H9 (cell line): ENCODE measurements at regions not wholly inside any gene's neighbourhood (a gene's known extent, or its start where the extent isn't known, plus 50 kb on each side); places are given as distances from the start of the nearest gene placed in this dataset.

Experiments used
- DNase-seq: peaks from one replicate; pipeline ENCODE4 v3.0.0-alpha.2; 2017
- H2AFZ ChIP-seq: one replicate; pipeline ENCODE4 v1.6.1; 2013; ENCODE audit warnings: mild to moderate bottlenecking, low read length, control low read depth, moderate library complexity
- H2AK5ac ChIP-seq: 2 replicates; pipeline ENCODE4 v1.6.1; 2013; ENCODE audit warnings: low read length, control low read depth, mixed read lengths; ENCODE audit not compliant: insufficient read length
- H2BK120ac ChIP-seq: one replicate; pipeline ENCODE4 v1.6.1; 2013; ENCODE audit warnings: low read depth, mild to moderate bottlenecking, low read length, control low read depth, inconsistent platforms; ENCODE audit not compliant: poor library complexity, severe bottlenecking
- H2BK12ac ChIP-seq: 2 replicates; pipeline ENCODE4 v1.6.1; 2013; ENCODE audit warnings: low read length, control low read depth, mixed read lengths, low read depth; ENCODE audit not compliant: insufficient read length
- H2BK15ac ChIP-seq: 2 replicates; pipeline ENCODE4 v1.6.1; 2013; ENCODE audit warnings: low read depth, low read length, control low read depth
- H2BK20ac ChIP-seq: one replicate; pipeline ENCODE4 v1.6.1; 2013; ENCODE audit warnings: low read depth, mild to moderate bottlenecking, low read length, control low read depth, inconsistent platforms; ENCODE audit not compliant: poor library complexity, severe bottlenecking
- H2BK5ac ChIP-seq: 2 replicates; pipeline ENCODE4 v1.6.1; 2013; ENCODE audit warnings: low read length, control low read depth, mixed read lengths; ENCODE audit not compliant: insufficient read length
- H3K14ac ChIP-seq: 2 replicates; pipeline ENCODE4 v1.6.1; 2013; ENCODE audit warnings: low read length, control low read depth; ENCODE audit not compliant: insufficient read depth
- H3K18ac ChIP-seq: 2 replicates; pipeline ENCODE4 v1.6.1; 2013; ENCODE audit warnings: low read depth, mild to moderate bottlenecking, mixed read lengths, low read length, control low read depth; ENCODE audit not compliant: insufficient read length
- H3K23ac ChIP-seq: 2 replicates; pipeline ENCODE4 v1.6.1; 2013; ENCODE audit warnings: low read length, control low read depth, mixed read lengths, low read depth; ENCODE audit not compliant: insufficient read length
- H3K23me2 ChIP-seq: 2 replicates; pipeline ENCODE4 v1.6.1; 2013; ENCODE audit warnings: low read depth, mild to moderate bottlenecking, mixed read lengths, low read length, control low read depth; ENCODE audit not compliant: insufficient read length, poor library complexity, severe bottlenecking
- H3K27ac ChIP-seq: 2 replicates; pipeline ENCODE4 v1.5.1; 2013; ENCODE audit warnings: low read length, control low read depth, mixed read lengths, low read depth; ENCODE audit not compliant: insufficient read length
- H3K27me3 ChIP-seq: 2 replicates; pipeline ENCODE4 v1.6.1; 2013; ENCODE audit warnings: low read length, control low read depth, inconsistent platforms; ENCODE audit not compliant: insufficient read depth
- H3K4ac ChIP-seq: 2 replicates; pipeline ENCODE4 v1.6.1; 2013; ENCODE audit warnings: low read depth, mild to moderate bottlenecking, control low read depth, inconsistent platforms, low read length, moderate library complexity
- H3K4me1 ChIP-seq: 2 replicates; pipeline ENCODE4 v1.6.1; 2013; ENCODE audit warnings: low read length, control low read depth, inconsistent platforms; ENCODE audit not compliant: insufficient read depth
- H3K4me2 ChIP-seq: 2 replicates; pipeline ENCODE4 v1.6.1; 2013; ENCODE audit warnings: low read length, control low read depth, mixed read lengths; ENCODE audit not compliant: insufficient read length, insufficient read depth
- H3K56ac ChIP-seq: 2 replicates; pipeline ENCODE4 v1.6.1; 2013; ENCODE audit warnings: low read depth, mild to moderate bottlenecking, mixed read lengths, low read length, control low read depth; ENCODE audit not compliant: insufficient read length
- H3K79me1 ChIP-seq: 2 replicates; pipeline ENCODE4 v1.6.1; 2013; ENCODE audit warnings: low read depth, mild to moderate bottlenecking, moderate library complexity, low read length, control low read depth, inconsistent platforms; ENCODE audit not compliant: insufficient read depth, poor library complexity, severe bottlenecking
- H3K79me2 ChIP-seq: 2 replicates; pipeline ENCODE4 v1.6.1; 2013; ENCODE audit warnings: low read length, control low read depth, inconsistent platforms; ENCODE audit not compliant: insufficient read depth
- H3K9ac ChIP-seq: 2 replicates; pipeline ENCODE4 v1.6.1; 2013; ENCODE audit warnings: low read length, control low read depth, mixed read lengths; ENCODE audit not compliant: insufficient read length; ENCODE audit errors: extremely low read depth
- H3K9me3 ChIP-seq: one replicate; pipeline ENCODE4 v1.6.1; 2013; ENCODE audit warnings: low read depth, low read length, inconsistent platforms; ENCODE audit not compliant: control insufficient read depth
- H3T11ph ChIP-seq: one replicate; pipeline ENCODE4 v1.6.1; 2013; ENCODE audit warnings: mild to moderate bottlenecking, low read length, control low read depth, inconsistent platforms
- H4K20me1 ChIP-seq: one replicate; pipeline ENCODE4 v1.6.1; 2013; ENCODE audit not compliant: control insufficient read depth, insufficient read length, insufficient read depth
- H4K5ac ChIP-seq: 2 replicates; pipeline ENCODE4 v1.6.1; 2013; ENCODE audit warnings: low read depth, mild to moderate bottlenecking, mixed read lengths, low read length, control low read depth; ENCODE audit not compliant: insufficient read length
- H4K8ac ChIP-seq: replicated peaks from 2 replicates; pipeline ENCODE4 v1.6.1; 2013; ENCODE audit warnings: low read length, control low read depth, mixed read lengths, low read depth; ENCODE audit not compliant: insufficient read length
- H4K91ac ChIP-seq: 2 replicates; pipeline ENCODE4 v1.6.1; 2013; ENCODE audit warnings: low read depth, mild to moderate bottlenecking, moderate library complexity, mixed read lengths, low read length, control low read depth; ENCODE audit not compliant: insufficient read length
- H3K27ac Mint-ChIP-seq, 3 experiments: 2 replicates in 2 of 3; 3 replicates in 1 of 3; pipeline ENCODE4 v1.8.0; 2020 to 2021; ENCODE audit warnings: mixed read lengths in 3 of 3, mild to moderate bottlenecking in 1 of 3, moderate library complexity in 1 of 3
- H3K27me3 Mint-ChIP-seq: 2 replicates; pipeline ENCODE4 v1.8.0; 2021; ENCODE audit warnings: low read depth, mild to moderate bottlenecking, moderate library complexity, mixed read lengths
- H3K36me3 Mint-ChIP-seq, 3 experiments: 2 replicates in 2 of 3; 3 replicates in 1 of 3; pipeline ENCODE4 v1.8.0; 2020 to 2021; ENCODE audit warnings: low read depth in 3 of 3, mixed read lengths in 3 of 3; ENCODE audit not compliant: insufficient read depth in 1 of 3
- H3K4me1 Mint-ChIP-seq, 2 experiments: 2 replicates each; pipeline ENCODE4 v1.8.0; 2020; ENCODE audit warnings: mixed read lengths in 2 of 2
- H3K4me3 Mint-ChIP-seq, 2 experiments: 2 replicates in 1 of 2; 3 replicates in 1 of 2; pipeline ENCODE4 v1.8.0; 2020 to 2021; ENCODE audit warnings: mild to moderate bottlenecking in 2 of 2, mixed read lengths in 2 of 2, moderate library complexity in 1 of 2
- H3K9me3 Mint-ChIP-seq, 2 experiments: 2 replicates in 1 of 2; 3 replicates in 1 of 2; pipeline ENCODE4 v1.8.0; 2020; ENCODE audit warnings: mild to moderate bottlenecking in 2 of 2, mixed read lengths in 2 of 2, moderate library complexity in 1 of 2
- WGBS: extraction: QIAGEN DNeasy Blood & Tissue Kit; methylation state at CpG from one replicate; pipeline ENCODE4 v1.1.7; 2013; ENCODE audit warnings: missing lambda C conversion rate, low lambda C conversion rate, mixed read lengths; ENCODE audit not compliant: insufficient read length; ENCODE audit errors: extremely low coverage; 5-methylcytosine and 5-hydroxymethylcytosine counted together
- TF ChIP-seq, protein P1 (sequence below): fragments of 200-600 bp; sonication (generic); conservative IDR thresholded peaks from 3 replicates; pipeline ENCODE4 v1.8.0; 2021; ENCODE audit warnings: antibody characterized with exemption, mild to moderate bottlenecking

DNA sequence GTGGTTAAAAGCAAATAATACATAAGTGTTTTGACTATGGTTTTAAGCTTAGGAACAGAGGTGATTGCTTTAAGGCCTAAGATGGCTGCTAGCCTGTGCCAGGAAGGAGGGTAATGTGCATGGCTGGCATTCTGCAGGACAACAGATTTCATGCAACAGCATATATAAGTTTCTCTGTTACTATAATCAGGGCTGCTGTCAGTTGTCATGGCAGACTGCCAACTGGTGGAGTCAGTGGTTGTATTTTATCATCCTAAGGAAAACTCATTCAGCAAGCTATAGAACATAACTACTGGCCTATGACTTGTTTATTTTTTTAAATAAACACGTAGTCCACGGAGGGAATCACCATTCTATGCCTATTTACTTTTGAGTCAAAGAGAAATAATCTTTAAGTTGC lies 77.7 kb upstream of the DCAF8L1 start:
- H3K27me3 Mint-ChIP-seq = peaks cover 2% of the 10 kb centered on the region; the same call in 1 of the 2 replicates
- H3K36me3 Mint-ChIP-seq = no peaks in the 10 kb centered on the region
- no peaks in the 10 kb centered on the region for H4K20me1 ChIP-seq
- H2BK120ac ChIP-seq = no peak overlapping the region
- H3K9ac ChIP-seq = no peak overlapping the region
- DNase-seq = no peak
- H3K23me2 ChIP-seq = no peaks in the 10 kb centered on the region
- TF ChIP-seq, protein P1, sequence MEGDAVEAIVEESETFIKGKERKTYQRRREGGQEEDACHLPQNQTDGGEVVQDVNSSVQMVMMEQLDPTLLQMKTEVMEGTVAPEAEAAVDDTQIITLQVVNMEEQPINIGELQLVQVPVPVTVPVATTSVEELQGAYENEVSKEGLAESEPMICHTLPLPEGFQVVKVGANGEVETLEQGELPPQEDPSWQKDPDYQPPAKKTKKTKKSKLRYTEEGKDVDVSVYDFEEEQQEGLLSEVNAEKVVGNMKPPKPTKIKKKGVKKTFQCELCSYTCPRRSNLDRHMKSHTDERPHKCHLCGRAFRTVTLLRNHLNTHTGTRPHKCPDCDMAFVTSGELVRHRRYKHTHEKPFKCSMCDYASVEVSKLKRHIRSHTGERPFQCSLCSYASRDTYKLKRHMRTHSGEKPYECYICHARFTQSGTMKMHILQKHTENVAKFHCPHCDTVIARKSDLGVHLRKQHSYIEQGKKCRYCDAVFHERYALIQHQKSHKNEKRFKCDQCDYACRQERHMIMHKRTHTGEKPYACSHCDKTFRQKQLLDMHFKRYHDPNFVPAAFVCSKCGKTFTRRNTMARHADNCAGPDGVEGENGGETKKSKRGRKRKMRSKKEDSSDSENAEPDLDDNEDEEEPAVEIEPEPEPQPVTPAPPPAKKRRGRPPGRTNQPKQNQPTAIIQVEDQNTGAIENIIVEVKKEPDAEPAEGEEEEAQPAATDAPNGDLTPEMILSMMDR = no peak
- no peak overlapping the region for H4K8ac ChIP-seq
- no peaks in the 10 kb centered on the region for H3K4me1 ChIP-seq
- no peak overlapping the region for H3K23ac ChIP-seq
- H2AK5ac ChIP-seq = no peak overlapping the region
- H2BK20ac ChIP-seq = no peak overlapping the region
- no peak overlapping the region for H3K18ac ChIP-seq
- peaks cover 33 to 35% of the 10 kb centered on the region in 2 experiments for H3K9me3 Mint-ChIP-seq
- no peak overlapping the region for H2AFZ ChIP-seq
- no peak overlapping the region for H3K4me3 Mint-ChIP-seq
- H3K27me3 ChIP-seq = no peaks in the 10 kb centered on the region
- no peak overlapping the region for H3K56ac ChIP-seq
- H4K91ac ChIP-seq = no peak overlapping the region
- no peak overlapping the region for H3K4me2 ChIP-seq
- H3K27ac Mint-ChIP-seq = no peak overlapping the region
- H3K79me1 ChIP-seq = no peaks in the 10 kb centered on the region
- no peak overlapping the region for H2BK5ac ChIP-seq
- H3K14ac ChIP-seq = no peak overlapping the region
- H3K79me2 ChIP-seq = no peaks in the 10 kb centered on the region
- no CpG with 5 or more reads among the region's 2 CpGs for WGBS
- no peak overlapping the region for H4K5ac ChIP-seq
- H3K27ac ChIP-seq = no peak overlapping the region
- no peaks in the 10 kb centered on the region for H3K4me1 Mint-ChIP-seq
- no peak overlapping the region for H2BK12ac ChIP-seq
- peaks cover 4% of the 10 kb centered on the region for H3K9me3 ChIP-seq
- no peak overlapping the region for H2BK15ac ChIP-seq
- no peak overlapping the region for H3K4ac ChIP-seq
- no peak overlapping the region for H3T11ph ChIP-seq
